ENCODE measurements at regions not wholly inside any gene's neighbourhood (a gene's known extent, or its start where the extent isn't known, plus 50 kb on each side); places are given as distances from the start of the nearest gene placed in this dataset.

DNA sequence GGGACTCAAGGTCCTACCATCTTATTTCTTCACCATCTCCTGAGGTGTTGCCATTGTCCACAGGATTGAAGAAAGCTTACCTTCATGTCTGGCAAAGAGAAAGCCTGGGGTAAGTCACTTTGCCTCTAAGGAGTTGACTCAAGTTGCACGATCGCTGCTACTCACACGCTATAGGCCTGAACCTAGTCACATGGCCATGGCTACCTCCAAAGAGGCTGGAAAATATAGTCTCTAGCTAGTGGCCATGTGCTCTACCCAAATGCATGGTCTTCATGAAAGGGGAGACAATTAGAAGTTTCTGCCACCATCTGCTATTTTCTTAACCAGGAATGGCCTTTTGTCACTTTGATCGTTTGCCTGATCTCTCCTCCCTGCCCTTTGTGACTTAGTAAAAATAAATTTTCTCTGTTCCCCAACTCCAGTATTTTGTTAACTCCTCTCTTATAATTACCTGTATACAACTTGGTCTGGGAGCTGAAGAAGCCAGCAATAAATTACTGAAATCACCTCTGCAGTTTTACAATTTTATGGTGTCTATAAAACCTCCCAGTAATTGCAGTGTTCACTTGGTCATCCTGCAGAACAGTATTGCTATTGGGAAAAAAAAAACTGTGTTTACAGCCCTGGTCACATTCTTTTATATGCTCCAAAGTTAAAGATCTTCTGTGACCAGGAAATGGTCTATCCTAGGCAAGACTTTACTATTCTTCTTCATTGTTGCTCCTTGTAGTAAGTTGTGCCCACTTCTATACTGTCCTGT lies 126.7 kb upstream of the TSPAN5 start:
- DNase-seq (peak in 3 of 5 donors; percentile 27 to 67 (median 39)), FAIRE-seq (no peak)
- Histone ChIP-seq H3K4me3 (ENCODE audit: low read length in 3 of 3) (no peak overlapping the region), H3K9ac (ENCODE audit: low read length in 3 of 3) (no peak overlapping the region), H3K27me3 (ENCODE audit: control insufficient read depth, insufficient read depth, low read length) (no peaks in the 10 kb centered on the region), H3K9me3 (ENCODE audit: control insufficient read depth in 2 of 3, insufficient read depth in 1 of 3, low read length in 3 of 3) (no peaks in the 10 kb centered on the region), H3K4me1 (ENCODE audit: control insufficient read depth in 2 of 3, insufficient read depth in 2 of 3, low read depth in 1 of 3, low read length in 3 of 3) (no peaks in the 10 kb centered on the region), H3K36me3 (ENCODE audit: control insufficient read depth in 2 of 3, insufficient read depth in 3 of 3, low read length in 3 of 3) (no peaks in the 10 kb centered on the region), H3K27ac (ENCODE audit: low read depth in 2 of 2, low read length in 2 of 2) (no peak overlapping the region)
- TF ChIP-seq, protein P1, sequence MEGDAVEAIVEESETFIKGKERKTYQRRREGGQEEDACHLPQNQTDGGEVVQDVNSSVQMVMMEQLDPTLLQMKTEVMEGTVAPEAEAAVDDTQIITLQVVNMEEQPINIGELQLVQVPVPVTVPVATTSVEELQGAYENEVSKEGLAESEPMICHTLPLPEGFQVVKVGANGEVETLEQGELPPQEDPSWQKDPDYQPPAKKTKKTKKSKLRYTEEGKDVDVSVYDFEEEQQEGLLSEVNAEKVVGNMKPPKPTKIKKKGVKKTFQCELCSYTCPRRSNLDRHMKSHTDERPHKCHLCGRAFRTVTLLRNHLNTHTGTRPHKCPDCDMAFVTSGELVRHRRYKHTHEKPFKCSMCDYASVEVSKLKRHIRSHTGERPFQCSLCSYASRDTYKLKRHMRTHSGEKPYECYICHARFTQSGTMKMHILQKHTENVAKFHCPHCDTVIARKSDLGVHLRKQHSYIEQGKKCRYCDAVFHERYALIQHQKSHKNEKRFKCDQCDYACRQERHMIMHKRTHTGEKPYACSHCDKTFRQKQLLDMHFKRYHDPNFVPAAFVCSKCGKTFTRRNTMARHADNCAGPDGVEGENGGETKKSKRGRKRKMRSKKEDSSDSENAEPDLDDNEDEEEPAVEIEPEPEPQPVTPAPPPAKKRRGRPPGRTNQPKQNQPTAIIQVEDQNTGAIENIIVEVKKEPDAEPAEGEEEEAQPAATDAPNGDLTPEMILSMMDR (IDR thresholded peaks at IDR 0.05; ENCODE audit: borderline replicate concordance, extremely low read depth, insufficient read depth), result no peak
- intact Hi-C loops (cut with DNase I), result no loop called here

DNA sequence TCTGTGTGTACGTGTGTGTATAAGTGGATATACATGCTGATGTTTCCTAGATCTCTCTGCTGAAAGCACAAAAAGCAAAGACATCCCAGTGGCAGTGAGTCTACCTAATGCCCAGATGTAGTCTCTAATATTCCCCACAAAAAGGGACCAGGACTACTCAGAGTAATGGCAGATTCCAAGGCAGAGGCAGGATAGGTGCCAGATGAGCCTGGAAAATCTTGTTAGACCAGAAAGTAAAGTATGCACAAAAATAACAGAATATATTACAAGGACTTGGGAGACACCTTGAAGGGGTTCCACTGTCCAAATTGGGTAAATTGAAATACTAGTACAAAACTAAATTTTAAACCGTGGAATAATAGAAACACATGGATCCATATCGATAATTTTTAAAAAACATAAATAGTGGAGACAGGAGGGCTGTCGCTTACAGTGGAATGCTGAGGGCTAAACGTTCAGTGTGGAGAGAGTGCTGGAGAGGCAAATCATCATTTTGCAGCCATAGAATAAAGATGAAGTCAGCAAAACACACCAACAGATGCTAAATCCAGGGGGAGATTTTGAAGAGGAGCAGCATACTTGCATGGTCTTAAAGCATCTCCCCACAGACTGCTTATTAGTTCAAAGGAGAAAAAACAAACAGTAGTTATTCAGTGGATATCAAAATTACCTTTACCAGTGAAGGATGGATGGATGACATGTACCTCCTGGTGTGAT lies 123.4 kb upstream of the TSPAN5 start:
- no peaks in the 10 kb centered on the region for H3K27me3 ChIP-seq (ENCODE audit: control insufficient read depth, insufficient read depth, low read length)
- H3K27ac ChIP-seq (ENCODE audit: low read depth in 2 of 2, low read length in 2 of 2), result no peak overlapping the region
- no peaks in the 10 kb centered on the region for H3K4me1 ChIP-seq (ENCODE audit: control insufficient read depth in 2 of 3, insufficient read depth in 2 of 3, low read depth in 1 of 3, low read length in 3 of 3)
- H3K9me3 ChIP-seq (ENCODE audit: control insufficient read depth in 2 of 3, insufficient read depth in 1 of 3, low read length in 3 of 3), result no peaks in the 10 kb centered on the region
- no peak overlapping the region for H3K4me3 ChIP-seq (ENCODE audit: low read length in 3 of 3)
- H3K9ac ChIP-seq (ENCODE audit: low read length in 3 of 3), result no peak overlapping the region
- intact Hi-C loops (cut with DNase I), result no loop called here
- H3K36me3 ChIP-seq (ENCODE audit: control insufficient read depth in 2 of 3, insufficient read depth in 3 of 3, low read length in 3 of 3), result no peaks in the 10 kb centered on the region
- FAIRE-seq, result no peak
- DNase-seq, result no peak
- TF ChIP-seq, protein P1 (IDR thresholded peaks at IDR 0.05; ENCODE audit: borderline replicate concordance, extremely low read depth, insufficient read depth), result no peak

DNA sequence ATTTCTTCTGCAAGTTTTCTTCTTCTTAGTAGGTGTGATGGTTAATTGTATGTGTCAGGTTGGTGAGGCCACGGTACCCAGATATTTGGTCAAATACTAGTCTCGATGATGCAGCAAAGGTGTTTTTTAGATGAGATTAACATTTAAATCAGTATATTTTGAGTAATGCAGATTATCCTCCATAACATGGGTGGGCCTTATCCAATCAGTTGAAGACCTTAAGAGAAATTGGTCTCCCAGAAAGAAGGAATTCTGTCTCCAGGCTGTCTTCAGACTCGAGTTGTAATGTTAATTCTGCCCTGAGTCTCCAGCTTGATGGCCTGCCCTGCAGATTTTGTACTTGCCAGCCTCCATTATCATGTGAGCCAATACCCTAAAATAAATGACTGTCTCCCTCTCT lies 122.5 kb upstream of the TSPAN5 start:
- DNase-seq (no peak), FAIRE-seq (no peak)
- H3K27ac ChIP-seq (ENCODE audit: low read depth in 2 of 2, low read length in 2 of 2), result no peak overlapping the region
- no peaks in the 10 kb centered on the region for H3K36me3 ChIP-seq (ENCODE audit: control insufficient read depth in 2 of 3, insufficient read depth in 3 of 3, low read length in 3 of 3)
- TF ChIP-seq, protein P1 (IDR thresholded peaks at IDR 0.05; ENCODE audit: borderline replicate concordance, extremely low read depth, insufficient read depth), result no peak
- H3K27me3 ChIP-seq (ENCODE audit: control insufficient read depth, insufficient read depth, low read length), result no peaks in the 10 kb centered on the region
- no peak overlapping the region for H3K4me3 ChIP-seq (ENCODE audit: low read length in 3 of 3)
- no peaks in the 10 kb centered on the region for H3K9me3 ChIP-seq (ENCODE audit: control insufficient read depth in 2 of 3, insufficient read depth in 1 of 3, low read length in 3 of 3)
- intact Hi-C loops (cut with DNase I), result no loop called here
- no peaks in the 10 kb centered on the region for H3K4me1 ChIP-seq (ENCODE audit: control insufficient read depth in 2 of 3, insufficient read depth in 2 of 3, low read depth in 1 of 3, low read length in 3 of 3)
- H3K9ac ChIP-seq (ENCODE audit: low read length in 3 of 3), result no peak overlapping the region
